ENCODE measurements at regions not wholly inside any gene's neighbourhood (a gene's known extent, or its start where the extent isn't known, plus 50 kb on each side); places are given as distances from the start of the nearest gene placed in this dataset.
"Not testable (repeated sequence)": the region's sequence is repeated elsewhere in the genome, so short reads cannot be mapped to it uniquely, and the experiment has no call there.

GRCh38 chr1:73044241-73045036, 762.1 kb upstream of the NEGR1 start:
- H3K36me3 Mint-ChIP-seq, result no peaks in the 10 kb centered on the region
- no peak for DNase-seq
- H3K4me1 Mint-ChIP-seq, result no peaks in the 10 kb centered on the region

GRCh38 chr1:73042403-73042802, 760.1 kb upstream of the NEGR1 start:
- no peak overlapping the region for H3K27ac Mint-ChIP-seq
- H3K36me3 Mint-ChIP-seq, result no peaks in the 10 kb centered on the region
- DNase-seq, result no peak

More at GRCh38 chr1:73044241-73045036, 762.1 kb upstream of the NEGR1 start:
- peaks cover 6 to 39% (median 11%) of the 10 kb centered on the region in 6 donors for H3K9me3 Mint-ChIP-seq
- H3K27me3 Mint-ChIP-seq (ENCODE audit: low read depth in 3 of 3), result no peaks in the 10 kb centered on the region
- H3K27ac Mint-ChIP-seq, result no peak overlapping the region
- H3K4me3 Mint-ChIP-seq, result no peak overlapping the region

GRCh38 chr1:73040811-73041210, 758.5 kb upstream of the NEGR1 start:
- no peak overlapping the region for H3K4me3 Mint-ChIP-seq
- peaks cover 0 to 1% (median 0%) of the 10 kb centered on the region in 3 donors for H3K27me3 Mint-ChIP-seq (ENCODE audit: low read depth in 3 of 3)
- no peak overlapping the region for H3K27ac Mint-ChIP-seq
- H3K9me3 Mint-ChIP-seq, result peaks cover 0 to 24% (median 6%) of the 10 kb centered on the region in 6 donors
- H3K36me3 Mint-ChIP-seq, result no peaks in the 10 kb centered on the region
- no peak for DNase-seq
- no peaks in the 10 kb centered on the region for H3K4me1 Mint-ChIP-seq

More at GRCh38 chr1:73042403-73042802, 760.1 kb upstream of the NEGR1 start:
- H3K4me1 Mint-ChIP-seq, result no peaks in the 10 kb centered on the region
- H3K27me3 Mint-ChIP-seq (ENCODE audit: low read depth in 3 of 3), result peaks cover 0 to 1% (median 0%) of the 10 kb centered on the region in 3 donors
- peaks cover 2 to 35% (median 8%) of the 10 kb centered on the region in 6 donors for H3K9me3 Mint-ChIP-seq
- no peak overlapping the region for H3K4me3 Mint-ChIP-seq

GRCh38 chr1:73034271-73034670, 751.9 kb upstream of the NEGR1 start:
- H3K4me3 Mint-ChIP-seq, result no peak overlapping the region
- no peaks in the 10 kb centered on the region for H3K4me1 Mint-ChIP-seq
- H3K27ac Mint-ChIP-seq, result no peak overlapping the region
- H3K9me3 Mint-ChIP-seq, result peaks cover 2 to 31% (median 20%) of the 10 kb centered on the region in 6 donors
- DNase-seq, result no peak
- H3K27me3 Mint-ChIP-seq (ENCODE audit: low read depth in 3 of 3), result peaks cover 0 to 1% (median 0%) of the 10 kb centered on the region in 3 donors
- H3K36me3 Mint-ChIP-seq, result no peaks in the 10 kb centered on the region

GRCh38 chr1:73033640-73034039, 751.3 kb upstream of the NEGR1 start:
- H3K9me3 Mint-ChIP-seq, result peaks cover 2 to 36% (median 19%) of the 10 kb centered on the region in 6 donors
- no peak overlapping the region for H3K4me3 Mint-ChIP-seq
- no peaks in the 10 kb centered on the region for H3K4me1 Mint-ChIP-seq
- H3K27ac Mint-ChIP-seq, result no peak overlapping the region
- no peak for DNase-seq
- no peaks in the 10 kb centered on the region for H3K36me3 Mint-ChIP-seq
- no peaks in the 10 kb centered on the region for H3K27me3 Mint-ChIP-seq (ENCODE audit: low read depth in 3 of 3)

GRCh38 chr1:73029571-73029970, 747.2 kb upstream of the NEGR1 start:
- Mint-ChIP-seq H3K36me3 (no peaks in the 10 kb centered on the region), H3K27me3 (ENCODE audit: low read depth in 3 of 3) (no peaks in the 10 kb centered on the region), H3K4me1 (no peaks in the 10 kb centered on the region), H3K9me3 (peaks cover 0 to 35% (median 18%) of the 10 kb centered on the region in 6 donors), H3K27ac (no peak overlapping the region), H3K4me3 (no peak overlapping the region)
- no peak for DNase-seq

- H3K9me3 Mint-ChIP-seq, result peaks cover 3 to 31% (median 13%) of the 10 kb centered on the region in 6 donors
- no peak for DNase-seq
- no peaks in the 10 kb centered on the region for H3K36me3 Mint-ChIP-seq
- H3K27ac Mint-ChIP-seq, result no peak overlapping the region
- H3K4me1 Mint-ChIP-seq, result no peaks in the 10 kb centered on the region
- no peaks in the 10 kb centered on the region for H3K27me3 Mint-ChIP-seq (ENCODE audit: low read depth in 3 of 3)
- H3K4me3 Mint-ChIP-seq, result no peak overlapping the region
Observed at GRCh38 chr1:73026114-73026513, 743.8 kb upstream of the NEGR1 start.

- Mint-ChIP-seq H3K4me3 (no peak overlapping the region), H3K36me3 (no peaks in the 10 kb centered on the region), H3K27me3 (ENCODE audit: low read depth in 3 of 3) (no peaks in the 10 kb centered on the region), H3K4me1 (no peaks in the 10 kb centered on the region), H3K9me3 (peaks cover 5 to 45% (median 22%) of the 10 kb centered on the region in 6 donors), H3K27ac (no peak overlapping the region)
- no peak for DNase-seq
Observed at GRCh38 chr1:73009938-73010337, 727.6 kb upstream of the NEGR1 start.

GRCh38 chr1:73009311-73009710, 727.0 kb upstream of the NEGR1 start:
- H3K27ac Mint-ChIP-seq, result no peak overlapping the region
- H3K4me1 Mint-ChIP-seq, result no peaks in the 10 kb centered on the region
- no peaks in the 10 kb centered on the region for H3K27me3 Mint-ChIP-seq (ENCODE audit: low read depth in 3 of 3)
- peaks cover 5 to 45% (median 23%) of the 10 kb centered on the region in 6 donors for H3K9me3 Mint-ChIP-seq
- H3K36me3 Mint-ChIP-seq, result no peaks in the 10 kb centered on the region
- H3K4me3 Mint-ChIP-seq, result no peak overlapping the region
- DNase-seq, result no peak

- Mint-ChIP-seq H3K4me1 (no peaks in the 10 kb centered on the region), H3K9me3 (peaks cover 9 to 34% (median 14%) of the 10 kb centered on the region in 6 donors), H3K4me3 (no peak overlapping the region), H3K27ac (no peak overlapping the region), H3K27me3 (ENCODE audit: low read depth in 3 of 3) (no peaks in the 10 kb centered on the region), H3K36me3 (no peaks in the 10 kb centered on the region)
- DNase-seq, result no peak
Observed at GRCh38 chr1:72997624-72998023, 715.3 kb upstream of the NEGR1 start.

GRCh38 chr1:72997041-72997440, 714.7 kb upstream of the NEGR1 start:
- DNase-seq, result no peak
- no peaks in the 10 kb centered on the region for H3K27me3 Mint-ChIP-seq (ENCODE audit: low read depth in 3 of 3)
- no peaks in the 10 kb centered on the region for H3K4me1 Mint-ChIP-seq
- H3K9me3 Mint-ChIP-seq, result peaks cover 10 to 34% (median 17%) of the 10 kb centered on the region in 6 donors
- H3K36me3 Mint-ChIP-seq, result no peaks in the 10 kb centered on the region
- H3K27ac Mint-ChIP-seq, result no peak overlapping the region
- H3K4me3 Mint-ChIP-seq, result no peak overlapping the region

- not testable (repeated sequence) for H3K4me3 Mint-ChIP-seq; H3K36me3 Mint-ChIP-seq; H3K27me3 Mint-ChIP-seq (ENCODE audit: low read depth in 3 of 3); DNase-seq; H3K4me1 Mint-ChIP-seq; H3K27ac Mint-ChIP-seq
- H3K9me3 Mint-ChIP-seq, result peaks cover 26 to 78% (median 50%) of the 10 kb centered on the region in 6 donors
Observed at GRCh38 chr1:72987871-72988270, 705.5 kb upstream of the NEGR1 start.

- H3K27ac Mint-ChIP-seq, result no peak overlapping the region
- H3K4me1 Mint-ChIP-seq, result no peaks in the 10 kb centered on the region
- peaks cover 0 to 7% (median 5%) of the 10 kb centered on the region in 3 donors for H3K36me3 Mint-ChIP-seq
Observed at GRCh38 chr1:72986591-72987290, 704.4 kb upstream of the NEGR1 start.

GRCh38 chr1:72985024-72985423, 702.7 kb upstream of the NEGR1 start:
- not testable (repeated sequence) for H3K4me3 Mint-ChIP-seq

More at GRCh38 chr1:72986591-72987290, 704.4 kb upstream of the NEGR1 start:
- Mint-ChIP-seq H3K27me3 (ENCODE audit: low read depth in 3 of 3) (peaks cover 1 to 3% (median 2%) of the 10 kb centered on the region in 3 donors), H3K9me3 (peaks cover 28 to 79% (median 46%) of the 10 kb centered on the region in 6 donors), H3K4me3 (no peak overlapping the region)
- DNase-seq, result no peak

More at GRCh38 chr1:72985024-72985423, 702.7 kb upstream of the NEGR1 start:
- DNase-seq; H3K27ac Mint-ChIP-seq; H3K36me3 Mint-ChIP-seq; H3K27me3 Mint-ChIP-seq (ENCODE audit: low read depth in 3 of 3); H3K4me1 Mint-ChIP-seq: not testable (repeated sequence)
- H3K9me3 Mint-ChIP-seq, result peaks cover 30 to 74% (median 40%) of the 10 kb centered on the region in 6 donors

Measured in immature natural killer cell (primary cell).